Trophoblast cell (in vitro differentiated cells and primary cell): ENCODE measurements at regions not wholly inside any gene's neighbourhood (a gene's known extent, or its start where the extent isn't known, plus 50 kb on each side); places are given as distances from the start of the nearest gene placed in this dataset.

ENCODE experiments used
- DNase-seq, 2 donors: peaks; one replicate each; pipeline ENCODE4 v3.0.0-alpha.2; 2016
- H2AFZ ChIP-seq: 2 replicates; pipeline ENCODE4 v1.6.1; 2013; ENCODE audit warnings: low read length, moderate library complexity, mild to moderate bottlenecking; ENCODE audit not compliant: insufficient read depth, poor library complexity
- H2AK5ac ChIP-seq: 2 replicates; pipeline ENCODE4 v1.6.1; 2013; ENCODE audit warnings: mild to moderate bottlenecking, low read length
- H2BK120ac ChIP-seq: 2 replicates; pipeline ENCODE4 v1.6.1; 2013; ENCODE audit warnings: low read length, mild to moderate bottlenecking, moderate library complexity; ENCODE audit not compliant: insufficient read depth, poor library complexity
- H2BK12ac ChIP-seq: 2 replicates; pipeline ENCODE4 v1.6.1; 2013; ENCODE audit warnings: mild to moderate bottlenecking, low read length, moderate library complexity
- H2BK5ac ChIP-seq: 2 replicates; pipeline ENCODE4 v1.6.1; 2013; ENCODE audit warnings: low read length, low read depth, moderate library complexity, mild to moderate bottlenecking; ENCODE audit not compliant: poor library complexity
- H3K14ac ChIP-seq: 2 replicates; pipeline ENCODE4 v1.6.1; 2013; ENCODE audit warnings: mild to moderate bottlenecking, low read length
- H3K18ac ChIP-seq: 2 replicates; pipeline ENCODE4 v1.6.1; 2013; ENCODE audit warnings: mild to moderate bottlenecking, low read length
- H3K23ac ChIP-seq: 2 replicates; pipeline ENCODE4 v1.6.1; 2013; ENCODE audit warnings: low read length
- H3K27ac ChIP-seq: 2 replicates; pipeline ENCODE4 v1.5.1; 2013; ENCODE audit warnings: low read depth, mild to moderate bottlenecking, inconsistent platforms, low read length, moderate library complexity
- H3K27me3 ChIP-seq: 2 replicates; pipeline ENCODE4 v1.6.1; 2013; ENCODE audit warnings: inconsistent platforms, mild to moderate bottlenecking, low read length, moderate library complexity; ENCODE audit not compliant: insufficient read depth
- H3K36me3 ChIP-seq, 2 experiments: 1 replicate in 1 of 2; 2 replicates in 1 of 2; pipeline ENCODE4 v1.6.1; 2013; ENCODE audit warnings: low read length in 2 of 2, mild to moderate bottlenecking in 2 of 2, moderate library complexity in 1 of 2; ENCODE audit not compliant: insufficient read depth in 2 of 2, control insufficient read depth in 1 of 2
- H3K4ac ChIP-seq: 2 replicates; pipeline ENCODE4 v1.6.1; 2013; ENCODE audit warnings: low read depth, mild to moderate bottlenecking, low read length, moderate library complexity
- H3K4me1 ChIP-seq, 2 experiments: 1 replicate in 1 of 2; 2 replicates in 1 of 2; pipeline ENCODE4 v1.6.1; 2013; ENCODE audit warnings: low read length in 2 of 2, mild to moderate bottlenecking in 2 of 2, moderate library complexity in 1 of 2; ENCODE audit not compliant: insufficient read depth in 2 of 2, control insufficient read depth in 1 of 2
- H3K4me2 ChIP-seq: 2 replicates; pipeline ENCODE4 v1.6.1; 2013; ENCODE audit warnings: inconsistent platforms, mild to moderate bottlenecking, low read length, moderate library complexity
- H3K4me3 ChIP-seq: 2 replicates; pipeline ENCODE4 v1.5.1; 2013; ENCODE audit warnings: mild to moderate bottlenecking, low read depth, low read length, inconsistent platforms
- H3K79me1 ChIP-seq: one replicate; pipeline ENCODE4 v1.6.1; 2013; ENCODE audit warnings: low read length
- H3K79me2 ChIP-seq: 2 replicates; pipeline ENCODE4 v1.6.1; 2013; ENCODE audit warnings: low read length, mild to moderate bottlenecking; ENCODE audit not compliant: control insufficient read depth, insufficient read depth, poor library complexity
- H3K9ac ChIP-seq: 2 replicates; pipeline ENCODE4 v1.6.1; 2013; ENCODE audit warnings: mild to moderate bottlenecking, low read length
- H3K9me3 ChIP-seq: 2 replicates; pipeline ENCODE4 v1.6.1; 2013; ENCODE audit warnings: low read depth, mild to moderate bottlenecking, control low read depth, inconsistent platforms, low read length; ENCODE audit not compliant: insufficient read depth
- H4K12ac ChIP-seq: 2 replicates; pipeline ENCODE4 v1.6.1; 2013; ENCODE audit warnings: low read depth, mild to moderate bottlenecking, low read length, moderate library complexity
- H4K8ac ChIP-seq: 2 replicates; pipeline ENCODE4 v1.6.1; 2013; ENCODE audit warnings: low read depth, mild to moderate bottlenecking, low read length, moderate library complexity
- H4K91ac ChIP-seq: one replicate; pipeline ENCODE4 v1.6.1; 2013; ENCODE audit warnings: low read depth, mild to moderate bottlenecking, low read length, moderate library complexity
- WGBS: extraction: QIAGEN DNeasy Blood & Tissue Kit; methylation state at CpG from one replicate; pipeline ENCODE4 v1.1.7; 2013; ENCODE audit warnings: missing lambda C conversion rate; ENCODE audit not compliant: insufficient read length, insufficient coverage; ENCODE audit errors: extremely low coverage; 5-methylcytosine and 5-hydroxymethylcytosine counted together

DNA sequence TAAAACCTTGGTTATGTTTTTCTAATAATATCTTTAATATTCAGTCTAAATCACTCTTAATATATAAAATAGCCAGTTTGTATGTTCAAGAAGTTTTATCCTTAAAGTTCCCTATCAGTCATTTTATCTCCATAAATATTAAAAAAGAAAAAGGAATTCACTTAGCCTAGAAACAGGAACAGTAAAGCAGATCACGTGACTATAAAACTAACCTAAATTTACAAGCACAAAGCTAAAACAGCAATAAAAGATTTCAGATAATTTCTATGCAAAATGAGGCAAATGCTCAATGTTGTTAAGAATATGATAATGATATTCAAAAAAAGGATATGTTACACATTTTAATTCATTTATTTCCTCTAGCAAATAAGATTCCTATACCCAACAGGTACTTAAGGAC lies 57.1 kb upstream of the TNIP3 start:
- no peaks in the 10 kb centered on the region for H3K4me1 ChIP-seq
- H3K79me1 ChIP-seq: peaks cover 2% of the 10 kb centered on the region
- H3K23ac ChIP-seq: no peak overlapping the region
- no CpG with 5 or more reads among the region's 1 CpG for WGBS
- H3K4me2 ChIP-seq: no peak overlapping the region
- no peak overlapping the region for H2BK5ac ChIP-seq
- no peak overlapping the region for H3K4ac ChIP-seq
- H4K12ac ChIP-seq: no peak overlapping the region
- no peak for DNase-seq
- no peak overlapping the region for H2AK5ac ChIP-seq
- H3K27me3 ChIP-seq: no peaks in the 10 kb centered on the region
- H3K27ac ChIP-seq: no peak overlapping the region
- no peak overlapping the region for H2BK120ac ChIP-seq
- no peaks in the 10 kb centered on the region for H3K79me2 ChIP-seq
- no peak overlapping the region for H3K9ac ChIP-seq
- no peaks in the 10 kb centered on the region for H3K9me3 ChIP-seq
- H2AFZ ChIP-seq: no peak overlapping the region
- H3K14ac ChIP-seq: no peak overlapping the region
- no peak overlapping the region for H3K4me3 ChIP-seq
- H3K36me3 ChIP-seq: no peaks in the 10 kb centered on the region
- no peak overlapping the region for H4K91ac ChIP-seq
- H2BK12ac ChIP-seq: no peak overlapping the region
- H3K18ac ChIP-seq: no peak overlapping the region
- H4K8ac ChIP-seq: no peak overlapping the region

DNA sequence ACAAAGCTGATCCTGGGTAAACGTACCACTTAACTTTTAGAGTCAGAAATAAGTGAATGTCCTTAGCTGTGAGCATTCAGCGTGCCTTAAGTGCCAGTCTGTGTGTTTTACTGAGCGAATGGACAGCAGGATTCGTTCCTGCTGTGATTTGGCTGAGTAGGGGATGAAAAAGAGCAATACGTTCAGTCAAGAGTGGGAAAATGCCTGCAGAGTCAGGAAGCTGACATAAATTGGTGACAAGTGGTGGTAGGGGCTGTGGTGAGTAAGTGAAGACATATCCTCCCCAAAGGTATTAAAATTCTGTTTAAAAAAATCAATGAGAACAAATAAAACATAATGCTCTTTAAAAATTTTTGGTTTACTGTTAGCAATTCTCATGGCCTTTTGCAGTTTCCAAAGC lies 56.6 kb upstream of the TNIP3 start:
- Histone ChIP-seq H2AFZ (no peak overlapping the region), H3K4me3 (no peak overlapping the region), H3K23ac (no peak overlapping the region), H3K79me1 (peaks cover 2% of the 10 kb centered on the region), H4K91ac (no peak overlapping the region), H3K27ac (no peak overlapping the region), H2AK5ac (no peak overlapping the region), H3K4ac (no peak overlapping the region), H2BK12ac (peak overlapping the region; percentile 91), H2BK120ac (no peak overlapping the region), H3K27me3 (no peaks in the 10 kb centered on the region), H2BK5ac (no peak overlapping the region), H3K79me2 (no peaks in the 10 kb centered on the region), H3K36me3 (no peaks in the 10 kb centered on the region), H4K12ac (no peak overlapping the region), H4K8ac (peak overlapping the region; percentile 16), H3K14ac (no peak overlapping the region), H3K9ac (no peak overlapping the region), H3K4me1 (no peaks in the 10 kb centered on the region), H3K4me2 (no peak overlapping the region), H3K9me3 (no peaks in the 10 kb centered on the region), H3K18ac (no peak overlapping the region)
- no CpG with 5 or more reads among the region's 5 CpGs for WGBS
- DNase-seq: no peak

DNA sequence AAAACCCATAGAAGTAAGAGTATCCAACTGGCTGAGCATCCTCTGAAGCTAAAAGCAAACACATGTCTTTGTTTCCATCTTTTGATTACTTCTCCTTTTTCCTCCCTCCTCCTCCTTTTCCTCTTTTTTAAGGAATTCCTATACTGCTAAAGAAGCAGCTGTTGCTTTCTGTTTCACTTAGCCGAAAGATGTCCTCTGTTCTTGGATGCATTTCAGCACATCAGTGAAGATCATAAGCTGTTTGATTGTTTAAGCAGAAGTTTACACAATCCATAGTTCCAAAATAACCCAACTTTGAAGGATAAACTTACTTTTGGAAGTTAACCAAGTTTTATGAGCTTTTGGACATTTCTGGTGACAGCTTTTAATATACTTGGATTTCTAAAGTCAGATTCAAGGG lies 55.1 kb upstream of the TNIP3 start:
- no peak overlapping the region for H4K8ac ChIP-seq
- H2BK120ac ChIP-seq: no peak overlapping the region
- no peak overlapping the region for H4K12ac ChIP-seq
- no peak overlapping the region for H2AFZ ChIP-seq
- no peaks in the 10 kb centered on the region for H3K27me3 ChIP-seq
- H3K4me3 ChIP-seq: no peak overlapping the region
- no peaks in the 10 kb centered on the region for H3K79me2 ChIP-seq
- no peaks in the 10 kb centered on the region for H3K4me1 ChIP-seq
- H3K14ac ChIP-seq: no peak overlapping the region
- H3K79me1 ChIP-seq: no peaks in the 10 kb centered on the region
- H3K4me2 ChIP-seq: no peak overlapping the region
- H3K23ac ChIP-seq: no peak overlapping the region
- no peak overlapping the region for H4K91ac ChIP-seq
- WGBS: no CpG with 5 or more reads among the region's 1 CpG
- H3K9ac ChIP-seq: no peak overlapping the region
- H3K36me3 ChIP-seq: no peaks in the 10 kb centered on the region
- H2BK12ac ChIP-seq: no peak overlapping the region
- no peak overlapping the region for H3K27ac ChIP-seq
- H3K9me3 ChIP-seq: no peaks in the 10 kb centered on the region
- no peak overlapping the region for H2BK5ac ChIP-seq
- no peak overlapping the region for H3K18ac ChIP-seq
- DNase-seq: no peak
- no peak overlapping the region for H3K4ac ChIP-seq
- H2AK5ac ChIP-seq: no peak overlapping the region

DNA sequence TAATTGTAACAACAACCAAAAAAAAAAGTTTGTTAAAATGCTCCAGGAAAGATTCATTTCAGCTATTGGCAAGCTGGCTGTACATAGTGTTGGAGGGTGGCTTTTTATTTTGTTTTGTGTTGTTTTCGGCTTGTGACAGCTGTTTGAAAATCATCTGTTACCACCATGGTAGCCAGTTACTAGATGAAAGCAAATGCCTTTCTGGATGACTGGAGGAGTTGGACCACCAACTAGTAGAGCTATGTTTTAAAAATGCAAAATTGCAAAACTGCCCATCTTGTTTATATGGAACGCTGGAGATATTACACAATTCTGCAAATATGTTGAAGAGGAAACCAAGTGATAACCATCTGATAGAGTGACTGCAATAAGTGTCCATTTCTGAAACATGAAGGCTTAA lies 53.2 kb upstream of the TNIP3 start:
- no peak overlapping the region for H4K8ac ChIP-seq
- WGBS: no CpG with 5 or more reads among the region's 2 CpGs

More for the DNA sequence above, 53.2 kb upstream of the TNIP3 start:
- Histone ChIP-seq H3K27me3 (no peaks in the 10 kb centered on the region), H2BK120ac (no peak overlapping the region), H3K18ac (no peak overlapping the region), H3K36me3 (no peaks in the 10 kb centered on the region), H4K12ac (no peak overlapping the region), H3K23ac (no peak overlapping the region), H3K9me3 (no peaks in the 10 kb centered on the region), H2BK5ac (no peak overlapping the region), H3K4me3 (no peak overlapping the region), H3K9ac (no peak overlapping the region), H3K27ac (peak overlapping the region; percentile 7), H3K79me2 (no peaks in the 10 kb centered on the region), H2AFZ (no peak overlapping the region), H2BK12ac (no peak overlapping the region), H3K4me2 (no peak overlapping the region), H3K79me1 (no peaks in the 10 kb centered on the region), H3K4ac (no peak overlapping the region), H3K4me1 (no peaks in the 10 kb centered on the region), H2AK5ac (no peak overlapping the region), H4K91ac (no peak overlapping the region), H3K14ac (no peak overlapping the region)
- DNase-seq: peak; percentile 22 to 83
